SHP77 (cell line): ENCODE measurements at regions not wholly inside any gene's neighbourhood (a gene's known extent, or its start where the extent isn't known, plus 50 kb on each side); places are given as distances from the start of the nearest gene placed in this dataset.
"Not testable (repeated sequence)": the region's sequence is repeated elsewhere in the genome, so short reads cannot be mapped to it uniquely, and the experiment has no call there.

Experiments
- DNase-seq, 2 experiments: peaks; one replicate each; lab custom pipeline; 2025; lab: John Stamatoyannopoulos, UW

- not testable (repeated sequence) for DNase-seq
Measured at GRCh38 chr1:149229813-149230212, 126.5 kb upstream of the NBPF9 start.

GRCh38 chr1:149234926-149235914, 131.9 kb upstream of the NBPF9 start:
- DNase-seq = not testable (repeated sequence)

GRCh38 chr1:149237515-149237914, 134.2 kb upstream of the NBPF9 start:
- DNase-seq = not testable (repeated sequence)

GRCh38 chr1:149239897-149240508, 136.7 kb upstream of the NBPF9 start:
- DNase-seq = not testable (repeated sequence)

- not testable (repeated sequence) for DNase-seq
Measured at GRCh38 chr1:149240530-149240929, 137.2 kb upstream of the NBPF9 start.

GRCh38 chr1:149241272-149241671, 137.9 kb upstream of the NBPF9 start:
- not testable (repeated sequence) for DNase-seq

- not testable (repeated sequence) for DNase-seq
Measured at GRCh38 chr1:149243572-149243971, 140.2 kb upstream of the NBPF9 start.

- DNase-seq = not testable (repeated sequence)
Measured at GRCh38 chr1:149244621-149245020, 141.3 kb upstream of the NBPF9 start.

GRCh38 chr1:149246212-149246611, 142.9 kb upstream of the NBPF9 start:
- DNase-seq = not testable (repeated sequence)

GRCh38 chr1:149248610-149249009, 145.3 kb upstream of the NBPF9 start:
- not testable (repeated sequence) for DNase-seq

- DNase-seq = not testable (repeated sequence)
Measured at GRCh38 chr1:149249850-149250467, 146.6 kb upstream of the NBPF9 start.

GRCh38 chr1:149254894-149255847, 151.8 kb upstream of the NBPF9 start:
- not testable (repeated sequence) for DNase-seq

GRCh38 chr1:149260284-149260683, 156.9 kb upstream of the NBPF9 start:
- DNase-seq = not testable (repeated sequence)

GRCh38 chr1:149260736-149261340, 157.5 kb upstream of the NBPF9 start:
- DNase-seq = not testable (repeated sequence)

GRCh38 chr1:149267287-149267686, 163.9 kb upstream of the NBPF9 start:
- not testable (repeated sequence) for DNase-seq

GRCh38 chr1:149269001-149269702, 165.8 kb upstream of the NBPF9 start:
- not testable (repeated sequence) for DNase-seq

- not testable (repeated sequence) for DNase-seq
Measured at GRCh38 chr1:149269833-149270232, 166.5 kb upstream of the NBPF9 start.

- not testable (repeated sequence) for DNase-seq
Measured at GRCh38 chr1:149274493-149274892, 171.1 kb upstream of the NBPF9 start.

- not testable (repeated sequence) for DNase-seq
Measured at GRCh38 chr1:149275802-149276201, 172.5 kb upstream of the NBPF9 start.

- not testable (repeated sequence) for DNase-seq
Measured at GRCh38 chr1:149276496-149276895, 173.1 kb upstream of the NBPF9 start.
